Trophoblast cell (in vitro differentiated cells and primary cell): ENCODE measurements at regions not wholly inside any gene's neighbourhood (a gene's known extent, or its start where the extent isn't known, plus 50 kb on each side); places are given as distances from the start of the nearest gene placed in this dataset.
"Not testable (repeated sequence)": the region's sequence is repeated elsewhere in the genome, so short reads cannot be mapped to it uniquely, and the experiment has no call there.

ENCODE experiments used
- DNase-seq, 2 donors: peaks; one replicate each; pipeline ENCODE4 v3.0.0-alpha.2; 2016
- H2AFZ ChIP-seq: 2 replicates; pipeline ENCODE4 v1.6.1; 2013; ENCODE audit warnings: low read length, moderate library complexity, mild to moderate bottlenecking; ENCODE audit not compliant: insufficient read depth, poor library complexity
- H2AK5ac ChIP-seq: 2 replicates; pipeline ENCODE4 v1.6.1; 2013; ENCODE audit warnings: mild to moderate bottlenecking, low read length
- H2BK120ac ChIP-seq: 2 replicates; pipeline ENCODE4 v1.6.1; 2013; ENCODE audit warnings: low read length, mild to moderate bottlenecking, moderate library complexity; ENCODE audit not compliant: insufficient read depth, poor library complexity
- H2BK12ac ChIP-seq: 2 replicates; pipeline ENCODE4 v1.6.1; 2013; ENCODE audit warnings: mild to moderate bottlenecking, low read length, moderate library complexity
- H2BK5ac ChIP-seq: 2 replicates; pipeline ENCODE4 v1.6.1; 2013; ENCODE audit warnings: low read length, low read depth, moderate library complexity, mild to moderate bottlenecking; ENCODE audit not compliant: poor library complexity
- H3K14ac ChIP-seq: 2 replicates; pipeline ENCODE4 v1.6.1; 2013; ENCODE audit warnings: mild to moderate bottlenecking, low read length
- H3K18ac ChIP-seq: 2 replicates; pipeline ENCODE4 v1.6.1; 2013; ENCODE audit warnings: mild to moderate bottlenecking, low read length
- H3K23ac ChIP-seq: 2 replicates; pipeline ENCODE4 v1.6.1; 2013; ENCODE audit warnings: low read length
- H3K27ac ChIP-seq: 2 replicates; pipeline ENCODE4 v1.5.1; 2013; ENCODE audit warnings: low read depth, mild to moderate bottlenecking, inconsistent platforms, low read length, moderate library complexity
- H3K27me3 ChIP-seq: 2 replicates; pipeline ENCODE4 v1.6.1; 2013; ENCODE audit warnings: inconsistent platforms, mild to moderate bottlenecking, low read length, moderate library complexity; ENCODE audit not compliant: insufficient read depth
- H3K36me3 ChIP-seq, 2 experiments: 1 replicate in 1 of 2; 2 replicates in 1 of 2; pipeline ENCODE4 v1.6.1; 2013; ENCODE audit warnings: low read length in 2 of 2, mild to moderate bottlenecking in 2 of 2, moderate library complexity in 1 of 2; ENCODE audit not compliant: insufficient read depth in 2 of 2, control insufficient read depth in 1 of 2
- H3K4ac ChIP-seq: 2 replicates; pipeline ENCODE4 v1.6.1; 2013; ENCODE audit warnings: low read depth, mild to moderate bottlenecking, low read length, moderate library complexity
- H3K4me1 ChIP-seq, 2 experiments: 1 replicate in 1 of 2; 2 replicates in 1 of 2; pipeline ENCODE4 v1.6.1; 2013; ENCODE audit warnings: low read length in 2 of 2, mild to moderate bottlenecking in 2 of 2, moderate library complexity in 1 of 2; ENCODE audit not compliant: insufficient read depth in 2 of 2, control insufficient read depth in 1 of 2
- H3K4me2 ChIP-seq: 2 replicates; pipeline ENCODE4 v1.6.1; 2013; ENCODE audit warnings: inconsistent platforms, mild to moderate bottlenecking, low read length, moderate library complexity
- H3K4me3 ChIP-seq: 2 replicates; pipeline ENCODE4 v1.5.1; 2013; ENCODE audit warnings: mild to moderate bottlenecking, low read depth, low read length, inconsistent platforms
- H3K79me1 ChIP-seq: one replicate; pipeline ENCODE4 v1.6.1; 2013; ENCODE audit warnings: low read length
- H3K79me2 ChIP-seq: 2 replicates; pipeline ENCODE4 v1.6.1; 2013; ENCODE audit warnings: low read length, mild to moderate bottlenecking; ENCODE audit not compliant: control insufficient read depth, insufficient read depth, poor library complexity
- H3K9ac ChIP-seq: 2 replicates; pipeline ENCODE4 v1.6.1; 2013; ENCODE audit warnings: mild to moderate bottlenecking, low read length
- H3K9me3 ChIP-seq: 2 replicates; pipeline ENCODE4 v1.6.1; 2013; ENCODE audit warnings: low read depth, mild to moderate bottlenecking, control low read depth, inconsistent platforms, low read length; ENCODE audit not compliant: insufficient read depth
- H4K12ac ChIP-seq: 2 replicates; pipeline ENCODE4 v1.6.1; 2013; ENCODE audit warnings: low read depth, mild to moderate bottlenecking, low read length, moderate library complexity
- H4K8ac ChIP-seq: 2 replicates; pipeline ENCODE4 v1.6.1; 2013; ENCODE audit warnings: low read depth, mild to moderate bottlenecking, low read length, moderate library complexity
- H4K91ac ChIP-seq: one replicate; pipeline ENCODE4 v1.6.1; 2013; ENCODE audit warnings: low read depth, mild to moderate bottlenecking, low read length, moderate library complexity
- WGBS: extraction: QIAGEN DNeasy Blood & Tissue Kit; methylation state at CpG from one replicate; pipeline ENCODE4 v1.1.7; 2013; ENCODE audit warnings: missing lambda C conversion rate; ENCODE audit not compliant: insufficient read length, insufficient coverage; ENCODE audit errors: extremely low coverage; 5-methylcytosine and 5-hydroxymethylcytosine counted together

- H3K18ac ChIP-seq, H3K4me2 ChIP-seq, H3K79me1 ChIP-seq, H4K12ac ChIP-seq, DNase-seq, H3K4ac ChIP-seq, H2BK5ac ChIP-seq, H3K4me1 ChIP-seq, H3K4me3 ChIP-seq, H2BK120ac ChIP-seq, H3K9ac ChIP-seq, H2BK12ac ChIP-seq, H4K8ac ChIP-seq, H3K23ac ChIP-seq, H3K27ac ChIP-seq, H2AK5ac ChIP-seq, H3K14ac ChIP-seq, H3K9me3 ChIP-seq, H3K79me2 ChIP-seq, H4K91ac ChIP-seq, H3K27me3 ChIP-seq, H3K36me3 ChIP-seq, H2AFZ ChIP-seq: not testable (repeated sequence)
- WGBS: no CpG with 5 or more reads among the region's 8 CpGs
These were observed 1037.5 kb downstream of the RPA4 start for GRCh38 chrX:97921223-97921622.

- Histone ChIP-seq H3K36me3 (no peaks in the 10 kb centered on the region), H2AFZ (no peak overlapping the region), H3K9me3 (no peaks in the 10 kb centered on the region), H3K79me1 (no peaks in the 10 kb centered on the region), H2BK12ac (no peak overlapping the region), H2BK5ac (no peak overlapping the region), H3K4me3 (no peak overlapping the region), H3K4me1 (no peaks in the 10 kb centered on the region), H3K23ac (no peak overlapping the region), H4K91ac (no peak overlapping the region), H3K18ac (no peak overlapping the region), H3K4ac (no peak overlapping the region), H3K27ac (no peak overlapping the region), H2AK5ac (no peak overlapping the region), H3K4me2 (no peak overlapping the region), H4K8ac (no peak overlapping the region), H4K12ac (no peak overlapping the region), H3K79me2 (no peaks in the 10 kb centered on the region), H2BK120ac (no peak overlapping the region), H3K9ac (no peak overlapping the region), H3K14ac (no peak overlapping the region), H3K27me3 (no peaks in the 10 kb centered on the region)
- DNase-seq: no peak
- no CpG with 5 or more reads among the region's 2 CpGs for WGBS
These were observed 1047.9 kb downstream of the RPA4 start for GRCh38 chrX:97931586-97931985.

DNA sequence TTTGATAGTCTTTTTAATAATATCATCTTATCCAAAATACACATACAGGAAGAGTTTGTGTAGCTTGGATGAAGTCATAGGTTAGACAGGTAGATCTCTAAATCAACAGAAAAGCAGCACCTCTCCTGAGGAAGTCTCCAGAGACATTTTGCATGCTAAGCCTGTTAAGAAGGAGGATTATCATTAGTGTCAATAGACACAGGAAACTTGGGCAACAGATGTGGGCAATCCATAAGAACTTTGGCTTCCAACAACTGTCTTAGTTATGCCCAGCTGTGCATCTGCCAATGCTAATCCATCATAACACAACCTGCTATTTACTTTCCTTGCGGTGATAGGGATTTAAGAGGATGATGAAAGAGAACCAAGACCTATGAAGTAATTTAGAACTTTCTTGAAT lies 1052.6 kb downstream of the RPA4 start:
- Histone ChIP-seq H3K79me1 (no peaks in the 10 kb centered on the region), H2BK12ac (no peak overlapping the region), H3K4ac (no peak overlapping the region), H3K23ac (no peak overlapping the region), H2AK5ac (no peak overlapping the region), H3K79me2 (no peaks in the 10 kb centered on the region), H3K14ac (no peak overlapping the region), H3K27me3 (no peaks in the 10 kb centered on the region), H2BK120ac (no peak overlapping the region), H3K9ac (no peak overlapping the region), H3K36me3 (no peaks in the 10 kb centered on the region), H3K4me2 (no peak overlapping the region), H3K18ac (no peak overlapping the region), H2BK5ac (no peak overlapping the region), H4K8ac (no peak overlapping the region), H4K12ac (no peak overlapping the region), H3K4me1 (no peaks in the 10 kb centered on the region), H3K4me3 (no peak overlapping the region), H2AFZ (no peak overlapping the region), H3K27ac (no peak overlapping the region), H3K9me3 (no peaks in the 10 kb centered on the region), H4K91ac (no peak overlapping the region)
- no CpG with 5 or more reads among the region's 1 CpG for WGBS
- DNase-seq: no peak

DNA sequence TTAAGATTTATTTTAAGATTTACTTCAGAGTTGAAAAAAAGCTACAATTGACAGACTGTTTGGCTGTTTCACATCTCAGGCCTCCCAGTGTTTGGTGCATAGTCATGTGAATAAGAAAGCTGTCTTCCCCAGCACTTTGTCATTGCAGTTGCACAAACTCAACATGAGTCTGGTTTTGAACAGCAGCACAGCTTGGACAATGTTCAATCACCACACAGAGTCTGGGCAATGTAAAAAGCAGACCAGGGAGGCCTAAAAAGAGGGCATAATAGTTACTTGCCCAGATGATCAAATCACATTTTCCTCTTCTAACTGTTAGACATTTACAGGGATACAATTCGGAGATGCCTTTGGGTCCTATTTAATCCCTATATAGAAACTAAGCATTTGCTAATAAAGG lies 1055.0 kb downstream of the RPA4 start:
- Histone ChIP-seq H3K27me3 (no peaks in the 10 kb centered on the region), H3K14ac (no peak overlapping the region), H3K36me3 (no peaks in the 10 kb centered on the region), H4K8ac (no peak overlapping the region), H2BK12ac (no peak overlapping the region), H3K9ac (no peak overlapping the region), H2BK5ac (no peak overlapping the region), H3K27ac (no peak overlapping the region), H3K18ac (no peak overlapping the region), H4K12ac (no peak overlapping the region), H3K4me3 (no peak overlapping the region), H2AK5ac (no peak overlapping the region), H3K23ac (no peak overlapping the region), H2BK120ac (no peak overlapping the region), H3K4ac (no peak overlapping the region), H3K4me1 (no peaks in the 10 kb centered on the region), H3K9me3 (no peaks in the 10 kb centered on the region), H4K91ac (no peak overlapping the region), H3K79me2 (no peaks in the 10 kb centered on the region), H3K79me1 (no peaks in the 10 kb centered on the region), H3K4me2 (no peak overlapping the region), H2AFZ (no peak overlapping the region)
- WGBS: no CpG with 5 or more reads among the region's 1 CpG
- DNase-seq: no peak
